ENCODE measurements at regions not wholly inside any gene's neighbourhood (a gene's known extent, or its start where the extent isn't known, plus 50 kb on each side); places are given as distances from the start of the nearest gene placed in this dataset.
"Not testable (repeated sequence)": the region's sequence is repeated elsewhere in the genome, so short reads cannot be mapped to it uniquely, and the experiment has no call there.

DNA sequence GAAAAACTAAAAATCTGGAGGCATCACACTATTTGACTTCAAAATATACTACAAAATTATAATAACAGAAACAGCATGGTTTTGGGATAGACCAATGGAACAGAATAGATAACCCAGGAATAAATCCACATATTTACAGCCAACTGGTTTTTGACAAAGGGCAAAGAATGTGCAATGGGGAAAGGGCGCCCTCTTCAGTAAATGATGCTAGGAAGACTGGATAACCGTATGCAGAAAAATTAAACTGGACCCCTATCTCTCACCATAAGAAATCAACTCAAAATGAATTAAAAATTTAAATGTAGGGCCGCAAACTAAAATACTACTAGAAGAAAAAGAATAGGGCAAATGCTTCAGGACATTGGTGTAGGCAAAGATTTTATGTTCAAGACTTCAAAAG lies 440.5 kb upstream of the SGCG start:
- DNase-seq (ENCODE audit: low read depth in 2 of 2): no peak

DNA sequence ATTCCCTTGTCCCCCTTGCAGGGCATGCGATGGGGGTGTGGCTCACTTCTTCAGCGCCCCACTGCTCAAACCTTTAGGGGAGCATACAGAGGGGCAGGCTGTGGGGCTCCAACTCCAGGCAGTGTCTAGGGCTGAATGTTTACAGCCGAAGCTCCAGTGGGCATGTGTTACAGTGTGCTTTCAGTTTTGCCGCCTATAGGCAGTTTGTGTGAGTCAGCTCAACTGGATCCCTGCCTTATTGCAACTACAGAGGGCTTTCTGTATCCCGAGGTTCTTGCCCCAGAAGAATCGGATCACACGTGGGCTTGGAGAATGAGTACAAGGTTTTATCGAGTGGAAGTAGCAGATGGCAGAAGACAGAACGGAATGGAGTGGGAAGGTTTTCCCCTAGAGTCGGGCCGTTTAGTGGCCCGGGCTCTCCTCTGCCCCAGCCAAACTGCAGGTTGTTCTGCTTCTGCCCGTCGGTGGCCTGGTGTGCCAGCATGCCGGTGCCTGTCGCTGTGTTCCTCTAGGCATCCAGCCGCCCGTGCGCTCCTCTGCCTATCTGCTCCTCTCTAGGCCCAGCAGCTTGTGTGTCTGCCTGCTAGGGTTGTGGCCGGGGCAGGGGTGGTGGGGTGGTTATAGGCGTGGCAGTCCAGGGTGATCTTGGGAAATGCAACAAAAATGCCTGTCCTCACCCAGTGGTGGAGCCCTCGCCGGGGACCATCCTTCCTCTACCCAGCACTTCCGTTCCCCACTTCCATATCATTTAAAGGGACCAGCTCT lies 435.9 kb upstream of the SGCG start:
- DNase-seq (ENCODE audit: low read depth in 2 of 2): no peak

DNA sequence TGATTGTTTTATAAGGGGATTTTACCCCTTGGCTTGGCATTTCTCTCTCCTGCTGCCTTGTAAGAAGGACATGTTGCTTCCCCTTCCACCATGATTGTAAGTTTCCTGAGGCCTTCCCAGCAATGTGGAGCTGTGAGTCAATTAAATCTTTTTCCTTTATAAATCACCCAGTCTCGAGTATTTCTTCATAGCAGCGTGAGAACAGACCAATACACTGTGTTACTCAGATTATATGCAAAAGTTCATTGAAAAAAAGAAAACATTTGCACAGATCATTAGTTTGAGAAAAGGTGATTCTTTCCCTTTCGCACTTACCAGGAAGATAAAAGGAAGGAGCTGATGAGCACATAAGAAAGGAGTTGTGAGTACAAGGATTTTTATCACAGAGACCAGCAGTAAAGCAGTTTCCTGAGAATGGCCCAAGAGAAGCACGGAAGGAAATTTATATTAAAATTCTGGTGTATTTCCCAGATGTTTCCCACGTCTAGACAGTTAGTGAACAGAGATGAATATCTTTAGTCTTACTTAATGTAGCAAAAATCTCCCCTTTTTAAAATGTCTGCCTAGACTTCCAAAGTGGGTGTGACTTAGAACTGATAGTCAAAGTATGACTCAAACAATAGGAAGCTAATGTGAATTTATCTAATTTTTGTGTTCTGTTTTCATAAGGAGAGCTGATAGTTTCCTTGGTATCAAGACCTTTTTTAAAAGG lies 431.8 kb upstream of the SGCG start:
- DNase-seq (ENCODE audit: low read depth in 2 of 2): no peak

DNA sequence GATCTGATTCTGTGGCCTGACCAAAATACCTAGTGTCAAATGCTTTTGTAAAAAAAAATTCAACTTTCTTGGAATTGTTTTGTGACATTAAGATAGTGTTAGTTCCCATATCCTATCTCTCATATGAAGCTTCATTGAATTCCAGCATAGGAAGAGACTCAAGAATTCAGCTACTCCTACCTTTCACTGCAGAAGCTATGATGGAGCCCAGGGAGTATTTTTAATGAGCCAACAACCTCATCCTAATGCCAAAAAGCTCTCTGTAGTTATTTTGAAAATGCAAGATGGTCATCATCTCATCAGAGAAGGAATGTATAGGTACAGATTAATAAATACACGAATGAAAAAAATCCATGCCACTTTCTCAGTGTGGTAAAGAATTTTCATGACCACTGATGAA lies 431.2 kb upstream of the SGCG start:
- no peak for DNase-seq (ENCODE audit: low read depth in 2 of 2)

DNA sequence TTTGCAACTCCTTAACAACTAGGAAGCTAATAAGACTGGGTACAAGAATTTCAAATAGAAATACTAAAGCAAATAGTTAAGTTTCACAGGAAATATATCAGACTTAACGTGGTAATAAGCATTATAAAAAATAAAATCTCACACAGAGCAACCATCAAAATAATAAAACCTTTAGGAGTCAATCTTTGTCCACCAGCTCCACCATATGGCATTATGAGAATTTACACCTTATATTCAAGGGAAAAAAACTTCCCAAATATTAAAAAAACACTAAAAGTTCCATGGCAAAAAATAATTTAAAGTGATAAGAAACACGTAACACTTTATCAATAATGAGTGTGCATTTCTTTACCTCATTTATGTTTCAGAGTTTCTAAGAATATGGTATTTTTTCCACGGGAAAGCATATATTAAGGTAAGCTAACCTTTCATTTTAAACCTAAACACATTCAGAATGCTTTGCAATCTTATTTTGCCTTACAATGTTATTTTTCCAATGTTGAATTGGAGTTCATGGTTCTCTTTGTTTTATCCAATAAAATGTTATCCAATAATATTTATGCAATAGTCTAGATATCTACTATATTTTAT lies 423.2 kb upstream of the SGCG start:
- no peak for DNase-seq (ENCODE audit: low read depth in 2 of 2)

DNA sequence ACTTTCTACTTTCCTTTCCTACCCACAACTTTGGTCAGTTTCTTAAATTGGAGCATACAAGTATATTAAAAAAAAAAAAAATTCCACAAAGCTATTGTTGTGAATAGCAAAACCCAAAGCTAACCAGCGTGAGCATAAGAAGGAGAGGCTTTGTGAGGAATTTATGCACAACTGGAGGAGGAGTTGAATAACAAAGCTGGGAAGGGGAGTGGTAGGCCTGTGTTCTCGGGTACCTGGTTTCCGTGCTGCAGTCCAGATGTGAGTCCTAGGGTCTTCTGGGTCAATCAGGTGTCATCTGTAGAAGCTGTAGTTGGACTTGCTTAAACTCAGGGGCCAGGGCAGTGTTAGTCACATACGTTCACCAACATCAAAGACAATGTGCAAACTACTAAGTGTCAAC lies 422.5 kb upstream of the SGCG start:
- DNase-seq (ENCODE audit: low read depth in 2 of 2): no peak

DNA sequence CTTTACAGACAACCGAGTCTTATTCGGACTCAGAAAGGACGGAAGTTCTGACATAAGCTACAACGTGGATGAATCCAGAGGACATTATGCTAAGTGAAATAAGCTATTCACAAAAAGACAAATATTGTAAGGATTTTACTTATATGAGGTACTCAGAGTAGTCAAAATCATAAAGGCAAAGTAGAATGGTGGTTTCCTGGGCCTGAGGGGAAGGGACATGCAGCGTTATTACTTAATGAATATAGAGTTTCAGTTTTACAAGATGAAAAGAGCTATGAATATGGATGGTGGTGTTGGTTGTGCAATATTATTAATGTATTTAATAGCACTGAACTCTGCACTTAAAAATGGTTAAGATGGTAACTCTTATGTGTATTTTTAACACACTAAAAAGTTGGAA lies 419.1 kb upstream of the SGCG start:
- DNase-seq (ENCODE audit: low read depth in 2 of 2): no peak

DNA sequence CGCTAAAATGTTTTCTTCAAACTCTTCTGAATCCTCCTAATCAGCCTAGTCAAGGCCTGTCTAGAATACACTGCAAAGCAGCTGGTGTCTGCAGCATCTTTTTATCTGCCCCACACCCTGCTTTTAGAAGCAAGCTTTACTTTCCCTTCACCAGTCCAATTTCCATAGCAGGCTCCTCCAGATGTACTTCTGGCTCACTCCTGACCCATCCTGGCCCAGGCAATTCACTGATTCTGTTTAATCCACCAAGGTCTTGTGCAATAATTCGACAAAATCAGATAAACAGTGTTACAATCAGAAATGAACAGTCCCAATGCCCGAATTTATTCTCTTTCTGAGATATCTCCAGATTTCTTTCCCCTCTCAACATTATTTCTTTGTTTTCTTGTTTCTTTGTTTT lies 415.2 kb upstream of the SGCG start:
- DNase-seq (ENCODE audit: low read depth in 2 of 2): no peak

DNA sequence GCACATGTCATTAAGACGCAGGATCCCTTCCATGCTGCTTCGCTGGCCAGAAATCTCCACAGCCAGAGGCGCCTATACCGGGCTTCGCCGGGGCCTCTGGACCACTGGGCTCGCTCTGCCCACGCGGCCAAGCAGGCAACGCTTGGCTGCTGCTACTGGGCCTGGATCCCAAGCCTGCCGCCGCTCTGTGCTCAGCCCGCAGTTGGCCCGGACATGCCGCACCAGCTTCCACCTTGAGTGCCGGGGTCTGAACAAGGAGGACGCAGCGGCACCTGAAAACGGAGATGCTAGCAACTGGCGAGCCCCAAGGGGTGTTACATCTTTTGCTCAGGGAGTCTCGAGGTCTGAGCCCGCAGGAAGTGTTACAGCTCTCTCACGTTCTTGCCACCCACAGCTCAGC lies 409.9 kb upstream of the SGCG start:
- no peak for DNase-seq (ENCODE audit: low read depth in 2 of 2)

DNA sequence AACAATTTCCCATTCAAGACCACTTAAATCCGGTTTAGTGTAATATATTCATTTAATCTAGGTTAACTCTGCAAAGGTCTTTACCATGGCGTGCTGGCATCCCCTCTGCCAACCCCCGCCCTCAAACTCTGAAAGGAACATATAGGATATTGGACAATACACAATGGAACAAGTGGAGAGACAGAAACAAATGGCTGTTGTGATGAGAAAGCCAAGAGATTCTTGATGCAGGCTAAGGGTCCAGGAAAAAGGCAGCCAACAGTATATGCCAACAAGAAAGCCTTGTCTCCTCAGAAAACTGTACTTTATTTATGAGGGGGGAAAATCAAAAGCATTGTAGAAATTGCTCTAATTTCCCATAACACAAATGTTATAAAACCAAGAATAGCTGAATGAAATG lies 407.3 kb upstream of the SGCG start:
- DNase-seq (ENCODE audit: low read depth in 2 of 2): no peak

DNA sequence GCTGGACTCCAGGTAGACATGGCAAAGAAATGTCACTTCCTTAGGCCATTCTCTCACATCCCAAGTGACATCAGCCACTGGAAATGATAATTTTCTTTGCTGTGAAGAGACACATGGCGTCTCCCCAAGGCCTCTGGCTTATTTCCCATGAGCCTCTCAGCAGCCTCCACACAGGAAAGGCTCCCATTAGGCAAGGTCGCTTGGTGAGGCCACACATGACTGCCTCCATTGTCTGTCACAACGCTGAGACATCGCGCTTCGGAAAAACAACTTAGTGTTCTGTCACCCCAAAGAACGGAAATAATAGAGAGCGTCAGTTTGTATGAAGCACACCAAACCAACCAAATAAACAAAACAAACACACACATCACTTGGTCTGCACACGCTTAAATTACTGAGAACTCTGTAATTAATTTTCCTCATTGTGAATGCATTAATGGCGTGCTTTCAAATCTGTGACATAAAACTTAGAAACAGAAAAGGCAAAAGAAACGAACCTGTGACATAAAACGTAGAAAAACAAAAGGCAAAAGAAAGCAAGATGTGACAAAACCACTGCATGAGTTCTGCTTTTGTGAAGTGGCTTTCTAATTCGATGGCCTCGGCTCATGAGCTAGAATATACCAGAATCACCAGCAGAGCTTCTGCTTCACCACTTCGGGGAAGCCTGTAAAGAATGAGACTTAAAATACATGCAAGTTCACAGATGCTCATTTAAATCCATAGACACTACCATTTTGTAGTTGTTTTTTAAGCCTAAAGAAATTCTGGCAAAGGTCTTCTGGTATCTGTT lies 404.2 kb upstream of the SGCG start:
- DNase-seq (ENCODE audit: low read depth in 2 of 2): no peak

DNA sequence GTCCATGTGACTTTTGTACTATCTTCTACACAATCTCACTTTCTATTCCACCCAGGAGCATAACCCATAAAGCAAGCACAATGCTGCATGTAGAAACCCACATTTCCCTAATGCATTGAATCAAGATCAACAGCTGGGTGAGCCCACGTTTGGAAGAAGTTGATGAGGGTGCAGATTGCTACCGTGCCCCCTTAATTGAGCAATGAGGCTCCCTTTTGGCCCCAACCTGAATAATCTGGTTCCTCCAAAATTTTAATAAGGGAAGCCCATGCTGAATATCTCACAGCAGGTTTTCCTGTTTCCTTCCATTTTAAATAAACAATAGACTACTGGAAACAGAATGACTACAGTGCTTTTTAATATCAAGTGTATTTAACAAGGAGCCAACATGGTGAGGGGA lies 403.6 kb upstream of the SGCG start:
- DNase-seq (ENCODE audit: low read depth in 2 of 2): no peak

DNA sequence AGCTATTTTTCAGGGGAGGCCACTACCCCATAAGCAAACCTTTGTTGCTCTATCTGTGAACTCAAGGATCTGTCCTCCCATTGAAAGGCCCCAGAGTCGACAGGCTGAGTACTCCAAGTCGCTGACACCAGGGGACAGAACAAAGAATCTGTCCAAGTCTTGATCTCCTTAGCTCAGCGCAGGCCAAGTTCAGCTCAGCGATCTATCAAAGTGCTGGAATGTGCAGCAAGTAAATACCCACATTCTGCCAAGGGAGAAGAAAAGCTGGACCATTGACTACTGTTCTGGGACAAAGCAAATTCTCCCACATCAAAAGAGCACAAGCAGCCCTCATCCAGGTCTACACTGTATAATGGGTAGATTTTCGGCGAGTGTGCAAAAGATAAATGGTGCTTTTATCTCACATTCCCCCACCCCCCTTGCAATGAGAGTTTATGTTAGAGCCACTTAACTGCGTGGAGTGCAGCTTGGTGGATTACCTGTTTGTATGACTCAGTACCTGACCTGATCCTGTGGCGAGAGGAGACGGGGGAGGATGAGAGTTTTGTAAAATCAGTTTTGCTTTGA lies 391.7 kb upstream of the SGCG start:
- DNase-seq (ENCODE audit: low read depth in 2 of 2): no peak

DNA sequence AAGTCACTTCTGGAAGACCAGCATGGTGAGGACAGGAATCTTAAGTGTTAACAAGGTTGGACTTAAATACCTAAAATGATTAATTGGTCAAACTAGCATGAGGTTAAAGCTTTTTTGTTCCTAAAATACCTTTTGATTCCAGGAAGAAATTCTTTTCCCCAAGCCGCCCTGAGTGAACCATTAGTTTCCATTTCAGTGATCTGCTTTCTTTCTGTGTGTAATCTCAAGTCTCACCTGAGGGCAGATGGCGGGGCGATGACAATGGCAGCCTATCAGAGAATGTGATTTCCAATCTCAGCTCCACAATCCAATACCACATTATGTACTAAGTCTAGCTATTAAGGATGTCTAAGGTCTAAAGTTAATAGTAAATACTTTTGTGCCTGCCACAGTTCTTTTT lies 390.9 kb upstream of the SGCG start:
- no peak for DNase-seq (ENCODE audit: low read depth in 2 of 2)

DNA sequence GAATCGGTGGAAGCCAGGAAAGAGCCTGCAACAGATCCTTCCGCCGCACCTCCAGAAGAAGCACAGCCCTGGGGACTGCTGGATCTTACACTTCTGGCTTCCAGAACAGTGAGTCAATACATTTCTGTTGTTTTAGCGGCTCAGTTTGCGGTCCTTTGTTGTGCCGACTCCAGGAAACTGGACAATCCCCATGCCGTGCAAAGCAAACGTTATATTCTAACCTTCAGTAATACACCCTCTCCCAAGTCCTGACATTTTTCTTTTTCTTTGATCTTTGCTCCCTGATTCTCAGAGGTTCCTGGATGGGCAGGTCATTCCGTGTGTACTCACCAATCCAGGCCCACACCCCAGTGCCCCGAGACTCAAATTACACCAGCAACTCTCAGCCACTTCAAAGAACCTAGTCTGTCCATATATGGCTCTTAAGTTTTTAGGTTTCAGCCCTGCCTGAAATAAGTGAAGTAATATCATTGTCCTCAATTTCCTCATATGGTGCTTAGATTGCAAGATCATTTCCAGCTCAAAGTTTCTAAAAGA lies 387.1 kb upstream of the SGCG start:
- DNase-seq (ENCODE audit: low read depth in 2 of 2): no peak

DNA sequence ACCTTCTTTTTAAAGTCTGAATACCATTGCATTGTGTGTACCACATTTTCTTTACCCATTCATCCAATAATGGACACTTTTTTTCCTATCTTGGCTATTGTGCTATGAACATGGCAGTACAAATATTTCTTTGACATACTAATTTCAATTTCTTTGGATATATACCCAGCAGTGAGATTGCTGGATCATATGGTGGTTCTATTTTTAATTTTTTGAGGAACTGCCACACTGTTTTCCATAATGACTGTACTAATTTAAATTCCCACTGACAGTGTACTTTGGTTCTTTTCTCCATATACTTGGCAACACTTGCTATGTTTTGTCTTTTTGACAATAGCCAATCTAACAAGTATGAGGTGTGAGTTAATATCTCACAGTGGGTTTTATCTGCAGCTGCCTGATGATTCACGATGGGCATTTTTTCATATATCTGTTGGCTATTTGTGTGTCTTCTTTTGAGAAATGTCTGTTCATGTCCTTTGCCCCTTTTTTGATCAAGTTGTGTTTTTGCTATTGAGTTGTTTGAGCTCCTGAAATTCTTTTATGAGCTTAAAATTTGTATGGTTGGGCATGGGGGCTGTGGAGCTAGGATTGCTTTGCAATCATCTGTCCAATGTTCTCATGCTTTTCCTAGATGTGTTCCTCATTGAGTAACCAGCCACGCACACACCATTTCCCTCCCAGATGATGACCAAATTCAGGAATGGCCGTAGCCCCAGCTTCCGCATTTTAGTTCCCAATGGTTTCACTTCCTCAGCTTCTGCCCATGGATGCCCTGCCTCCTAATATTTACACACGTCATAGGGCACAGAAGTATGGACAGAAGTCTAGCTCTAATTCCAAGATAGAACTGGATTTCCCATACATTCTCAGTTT lies 380.0 kb upstream of the SGCG start:
- DNase-seq (ENCODE audit: low read depth in 2 of 2): no peak

DNA sequence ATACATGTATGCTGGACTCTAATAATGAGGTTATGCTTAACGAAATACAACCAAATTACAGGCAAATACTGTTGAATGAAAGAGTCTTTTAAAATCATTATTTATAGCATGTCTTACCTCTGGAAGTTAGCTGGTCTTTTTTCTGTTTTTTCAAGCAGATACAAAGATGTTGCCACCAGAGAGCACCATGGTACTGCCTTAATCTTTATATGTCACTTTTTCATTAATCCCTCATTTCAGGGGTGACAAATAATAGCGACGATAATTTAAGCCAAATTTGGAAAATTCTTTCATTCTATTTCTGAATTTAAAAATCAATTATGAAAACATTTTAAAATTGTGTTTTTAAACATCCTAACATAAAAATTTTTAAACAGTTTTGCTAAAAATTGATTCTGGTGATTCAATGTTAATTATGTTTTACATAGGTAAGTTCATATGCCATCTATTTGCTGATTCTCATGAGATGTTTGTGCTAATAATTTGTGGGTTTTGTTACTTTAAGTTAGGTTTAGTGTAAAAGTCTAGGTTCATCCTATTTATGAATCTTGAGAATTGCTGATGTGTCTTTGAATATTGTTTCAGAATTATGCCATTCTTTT lies 379.3 kb upstream of the SGCG start:
- DNase-seq (ENCODE audit: low read depth in 2 of 2): no peak

DNA sequence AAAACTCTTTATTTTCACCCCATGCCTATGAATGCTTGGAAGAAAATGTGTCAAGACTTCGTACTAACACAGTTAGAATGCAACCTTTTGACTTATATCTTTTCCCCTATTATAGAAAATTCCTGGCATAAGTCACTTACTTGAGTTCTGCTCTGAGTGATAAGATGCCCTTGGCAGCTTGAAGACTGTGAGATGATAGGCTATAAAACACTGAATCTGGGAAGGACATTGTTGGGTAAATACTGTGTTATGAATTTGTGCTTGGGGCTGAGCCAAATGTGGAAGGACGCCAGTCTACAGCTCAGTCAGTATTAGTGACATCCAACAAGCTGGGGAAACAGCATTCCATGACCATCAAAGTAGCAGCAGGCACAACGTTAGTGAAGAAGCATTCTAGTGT lies 368.0 kb upstream of the SGCG start:
- DNase-seq (ENCODE audit: low read depth in 2 of 2): no peak

DNA sequence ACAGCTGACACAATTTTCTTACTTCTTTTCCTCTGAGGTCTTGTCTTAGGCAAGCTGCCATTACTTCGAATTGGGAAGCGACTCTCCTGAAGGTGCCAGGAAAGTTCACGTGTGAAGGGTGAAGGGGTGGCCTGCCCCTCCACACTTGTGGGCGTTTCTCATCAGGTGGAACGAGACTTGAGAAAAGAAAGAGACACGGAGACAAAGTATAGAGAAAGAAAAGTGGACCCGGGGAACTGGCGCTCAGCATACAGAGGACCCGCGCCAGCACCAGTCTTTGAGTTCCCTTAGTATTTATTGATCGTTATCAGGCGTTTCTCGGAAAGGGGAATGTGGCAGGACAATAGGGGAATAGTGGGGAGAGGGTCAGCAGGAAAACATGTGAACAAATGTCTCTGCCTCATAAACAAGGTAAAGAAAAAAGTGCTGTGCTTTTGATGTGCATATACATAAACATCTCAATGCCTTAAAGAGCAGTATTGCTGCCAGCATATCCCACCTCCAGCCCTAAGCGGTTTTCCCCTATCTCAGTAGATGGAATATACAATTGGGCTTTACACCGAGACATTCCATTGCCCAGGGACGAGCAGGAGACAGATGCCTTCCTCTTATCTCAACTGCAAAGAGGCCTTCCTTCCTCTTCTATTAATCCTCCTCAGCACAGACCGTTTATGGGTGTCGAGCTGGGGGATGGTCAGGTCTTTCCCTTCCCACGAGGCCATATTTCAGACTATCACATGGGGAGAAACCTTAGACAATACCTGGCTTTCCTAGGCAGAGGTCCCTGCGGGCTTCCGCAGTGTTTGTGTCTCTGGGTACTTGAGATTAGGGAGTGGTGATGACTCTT lies 367.0 kb upstream of the SGCG start:
- DNase-seq (ENCODE audit: low read depth in 2 of 2): not testable (repeated sequence)
